Lower leg skin (tissue), 3 donors: ENCODE measurements at regions not wholly inside any gene's neighbourhood (a gene's known extent, or its start where the extent isn't known, plus 50 kb on each side); places are given as distances from the start of the nearest gene placed in this dataset.

ENCODE experiments used
- POLR2A ChIP-seq, 2 donors: fragments of 450-650 bp; IDR thresholded peaks; one replicate each; pipeline ENCODE4 v1.6.1; 2016 to 2017; ENCODE audit warnings: antibody characterized with exemption in 2 of 2, mild to moderate bottlenecking in 1 of 2, moderate library complexity in 1 of 2
- TF ChIP-seq, protein P1 (sequence below), 3 donors: fragments of 450-650 bp; IDR thresholded peaks; one replicate each; pipeline ENCODE4 v1.5.1; 2016; ENCODE audit warnings: antibody characterized with exemption in 3 of 3, mild to moderate bottlenecking in 3 of 3, moderate library complexity in 2 of 3

GRCh38 chr10:118974951-118975350 is 54.6 kb upstream of the NANOS1 start:
- TF ChIP-seq, protein P1, sequence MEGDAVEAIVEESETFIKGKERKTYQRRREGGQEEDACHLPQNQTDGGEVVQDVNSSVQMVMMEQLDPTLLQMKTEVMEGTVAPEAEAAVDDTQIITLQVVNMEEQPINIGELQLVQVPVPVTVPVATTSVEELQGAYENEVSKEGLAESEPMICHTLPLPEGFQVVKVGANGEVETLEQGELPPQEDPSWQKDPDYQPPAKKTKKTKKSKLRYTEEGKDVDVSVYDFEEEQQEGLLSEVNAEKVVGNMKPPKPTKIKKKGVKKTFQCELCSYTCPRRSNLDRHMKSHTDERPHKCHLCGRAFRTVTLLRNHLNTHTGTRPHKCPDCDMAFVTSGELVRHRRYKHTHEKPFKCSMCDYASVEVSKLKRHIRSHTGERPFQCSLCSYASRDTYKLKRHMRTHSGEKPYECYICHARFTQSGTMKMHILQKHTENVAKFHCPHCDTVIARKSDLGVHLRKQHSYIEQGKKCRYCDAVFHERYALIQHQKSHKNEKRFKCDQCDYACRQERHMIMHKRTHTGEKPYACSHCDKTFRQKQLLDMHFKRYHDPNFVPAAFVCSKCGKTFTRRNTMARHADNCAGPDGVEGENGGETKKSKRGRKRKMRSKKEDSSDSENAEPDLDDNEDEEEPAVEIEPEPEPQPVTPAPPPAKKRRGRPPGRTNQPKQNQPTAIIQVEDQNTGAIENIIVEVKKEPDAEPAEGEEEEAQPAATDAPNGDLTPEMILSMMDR (IDR thresholded peaks at IDR 0.05): no peak
- no peak for TF ChIP-seq POLR2A (IDR thresholded peaks at IDR 0.05)
